Peyer's patch (tissue), 4 donors: ENCODE measurements at regions not wholly inside any gene's neighbourhood (a gene's known extent, or its start where the extent isn't known, plus 50 kb on each side); places are given as distances from the start of the nearest gene placed in this dataset.
A peak's percentile ranks its signal among the peaks of the same experiment; 100 is the strongest.

ENCODE experiments used
- DNase-seq, 3 donors: peaks; one replicate each; pipeline ENCODE4 v3.0.0-alpha.2; 2017 to 2019
- H3K27ac ChIP-seq, 4 donors: fragments of 200-600 bp; sonication (generic); one replicate each; pipeline ENCODE4 v1.5.1; 2016 to 2019
- H3K27me3 ChIP-seq, 2 donors: fragments of 200-600 bp; sonication (generic); one replicate each; pipeline ENCODE4 v1.5.1; 2019
- H3K36me3 ChIP-seq, 3 donors: fragments of 200-600 bp; sonication (generic); one replicate each; pipeline ENCODE4 v1.5.1; 2016 to 2019
- H3K4me1 ChIP-seq, 4 donors: fragments of 200-600 bp; sonication (generic); one replicate each; pipeline ENCODE4 v1.5.1; 2016 to 2019
- H3K4me3 ChIP-seq, 4 donors: fragments of 200-600 bp; sonication (generic); 1 replicate in 3 of 4; 2 replicates in 1 of 4; pipeline ENCODE4 v1.5.1; 2016 to 2019; ENCODE audit warnings: mild to moderate bottlenecking in 1 of 4
- H3K9me3 ChIP-seq, 4 donors: fragments of 200-600 bp; sonication (generic); one replicate each; pipeline ENCODE4 v1.5.1; 2016 to 2019; ENCODE audit warnings: mild to moderate bottlenecking in 1 of 4
- POLR2A ChIP-seq, 2 donors: fragments of 450-650 bp; IDR thresholded peaks; one replicate each; pipeline ENCODE4 v1.5.1; 2017; ENCODE audit warnings: antibody characterized with exemption in 2 of 2, mild to moderate bottlenecking in 2 of 2, moderate library complexity in 2 of 2
- TF ChIP-seq, protein P1 (sequence below), 6 experiments: fragments of 450-650 bp in 4 of 6; fragments of 200-600 bp in 2 of 6; sonication (generic) in 1 of 6; IDR thresholded peaks; one replicate each; pipeline ENCODE4 v1.5.1; 2017 to 2019; ENCODE audit warnings: antibody characterized with exemption in 6 of 6, mild to moderate bottlenecking in 3 of 6, moderate library complexity in 1 of 6

- no peak overlapping the region for H3K4me3 ChIP-seq
- DNase-seq: no peak
- H3K4me1 ChIP-seq: peaks cover 0 to 3% (median 0%) of the 10 kb centered on the region in 4 donors
- H3K27me3 ChIP-seq: no peaks in the 10 kb centered on the region
- no peaks in the 10 kb centered on the region for H3K9me3 ChIP-seq
- no peak for TF ChIP-seq POLR2A (IDR thresholded peaks at IDR 0.05)
- TF ChIP-seq, protein P1, sequence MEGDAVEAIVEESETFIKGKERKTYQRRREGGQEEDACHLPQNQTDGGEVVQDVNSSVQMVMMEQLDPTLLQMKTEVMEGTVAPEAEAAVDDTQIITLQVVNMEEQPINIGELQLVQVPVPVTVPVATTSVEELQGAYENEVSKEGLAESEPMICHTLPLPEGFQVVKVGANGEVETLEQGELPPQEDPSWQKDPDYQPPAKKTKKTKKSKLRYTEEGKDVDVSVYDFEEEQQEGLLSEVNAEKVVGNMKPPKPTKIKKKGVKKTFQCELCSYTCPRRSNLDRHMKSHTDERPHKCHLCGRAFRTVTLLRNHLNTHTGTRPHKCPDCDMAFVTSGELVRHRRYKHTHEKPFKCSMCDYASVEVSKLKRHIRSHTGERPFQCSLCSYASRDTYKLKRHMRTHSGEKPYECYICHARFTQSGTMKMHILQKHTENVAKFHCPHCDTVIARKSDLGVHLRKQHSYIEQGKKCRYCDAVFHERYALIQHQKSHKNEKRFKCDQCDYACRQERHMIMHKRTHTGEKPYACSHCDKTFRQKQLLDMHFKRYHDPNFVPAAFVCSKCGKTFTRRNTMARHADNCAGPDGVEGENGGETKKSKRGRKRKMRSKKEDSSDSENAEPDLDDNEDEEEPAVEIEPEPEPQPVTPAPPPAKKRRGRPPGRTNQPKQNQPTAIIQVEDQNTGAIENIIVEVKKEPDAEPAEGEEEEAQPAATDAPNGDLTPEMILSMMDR (IDR thresholded peaks at IDR 0.05): no peak
- no peaks in the 10 kb centered on the region for H3K36me3 ChIP-seq
- H3K27ac ChIP-seq: peak overlapping the region in 1 of 4 donors; percentile 59
Observed at GRCh38 chr6:137983269-137983668, 116.2 kb downstream of the TNFAIP3 start.

GRCh38 chr6:137989664-137990063, 117.6 kb downstream of the PERP start:
- no peak overlapping the region for H3K27ac ChIP-seq
- H3K9me3 ChIP-seq: no peaks in the 10 kb centered on the region
- H3K4me3 ChIP-seq: no peak overlapping the region
- no peak for DNase-seq
- no peaks in the 10 kb centered on the region for H3K27me3 ChIP-seq
- H3K4me1 ChIP-seq: no peaks in the 10 kb centered on the region
- TF ChIP-seq, protein P1 (IDR thresholded peaks at IDR 0.05): no peak
- TF ChIP-seq POLR2A (IDR thresholded peaks at IDR 0.05): no peak
- H3K36me3 ChIP-seq: no peaks in the 10 kb centered on the region

GRCh38 chr6:137995371-137995770, 111.8 kb downstream of the PERP start:
- no peaks in the 10 kb centered on the region for H3K4me1 ChIP-seq
- no peaks in the 10 kb centered on the region for H3K36me3 ChIP-seq
- no peaks in the 10 kb centered on the region for H3K27me3 ChIP-seq
- no peak for DNase-seq
- no peak overlapping the region for H3K4me3 ChIP-seq
- peaks cover 0 to 5% (median 2%) of the 10 kb centered on the region in 4 donors for H3K9me3 ChIP-seq
- no peak overlapping the region for H3K27ac ChIP-seq
- TF ChIP-seq POLR2A (IDR thresholded peaks at IDR 0.05): no peak

GRCh38 chr6:137998461-137999019, 108.7 kb downstream of the PERP start:
- H3K4me1 ChIP-seq: no peaks in the 10 kb centered on the region
- no peak for DNase-seq

GRCh38 chr6:137999815-138000214, 107.4 kb downstream of the PERP start:
- DNase-seq: no peak
- no peaks in the 10 kb centered on the region for H3K4me1 ChIP-seq
- H3K36me3 ChIP-seq: no peaks in the 10 kb centered on the region
- H3K27me3 ChIP-seq: no peaks in the 10 kb centered on the region
- peaks cover 0 to 5% (median 2%) of the 10 kb centered on the region in 4 donors for H3K9me3 ChIP-seq
- H3K27ac ChIP-seq: no peak overlapping the region
- no peak for TF ChIP-seq POLR2A (IDR thresholded peaks at IDR 0.05)
- TF ChIP-seq, protein P1 (IDR thresholded peaks at IDR 0.05): no peak
- H3K4me3 ChIP-seq: no peak overlapping the region

More at GRCh38 chr6:137998461-137999019, 108.7 kb downstream of the PERP start:
- Histone ChIP-seq H3K36me3 (no peaks in the 10 kb centered on the region), H3K27me3 (no peaks in the 10 kb centered on the region), H3K27ac (no peak overlapping the region), H3K9me3 (peaks cover 0 to 5% (median 2%) of the 10 kb centered on the region in 4 donors), H3K4me3 (no peak overlapping the region)
- TF ChIP-seq, protein P1 (IDR thresholded peaks at IDR 0.05): no peak
- TF ChIP-seq POLR2A (IDR thresholded peaks at IDR 0.05): no peak

DNA sequence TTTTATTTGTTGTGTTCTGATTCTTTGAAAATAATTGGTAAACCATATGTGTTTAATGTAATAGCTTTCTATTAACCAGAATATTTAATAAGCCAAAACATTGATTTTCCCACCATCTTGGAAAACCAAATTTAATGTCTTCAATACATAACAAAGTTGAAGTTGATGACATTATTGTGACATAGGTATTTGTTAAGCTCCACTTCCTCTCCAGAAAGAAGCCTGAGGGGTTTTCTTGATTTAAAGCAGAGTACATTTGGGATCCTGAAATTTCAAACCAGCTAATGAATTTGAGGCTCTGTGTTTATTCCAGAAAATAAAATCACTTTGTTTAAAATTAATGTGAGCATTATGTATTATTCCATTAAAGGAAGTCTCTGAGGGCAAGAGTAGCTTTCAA, 106.3 kb downstream of the PERP start:
- Histone ChIP-seq H3K27ac (no peak overlapping the region), H3K36me3 (no peaks in the 10 kb centered on the region), H3K27me3 (no peaks in the 10 kb centered on the region), H3K4me1 (no peaks in the 10 kb centered on the region), H3K9me3 (peaks cover 0 to 5% (median 2%) of the 10 kb centered on the region in 4 donors), H3K4me3 (no peak overlapping the region)
- no peak for DNase-seq
- no peak for TF ChIP-seq POLR2A (IDR thresholded peaks at IDR 0.05)
- TF ChIP-seq, protein P1 (IDR thresholded peaks at IDR 0.05): no peak
